ENCODE measurements at regions not wholly inside any gene's neighbourhood (a gene's known extent, or its start where the extent isn't known, plus 50 kb on each side); places are given as distances from the start of the nearest gene placed in this dataset.

- TF ChIP-seq EP300 (conservative IDR thresholded peaks at IDR 0.05; ENCODE audit: poor library complexity, severe bottlenecking) = no peak
- TF ChIP-seq, protein P1, sequence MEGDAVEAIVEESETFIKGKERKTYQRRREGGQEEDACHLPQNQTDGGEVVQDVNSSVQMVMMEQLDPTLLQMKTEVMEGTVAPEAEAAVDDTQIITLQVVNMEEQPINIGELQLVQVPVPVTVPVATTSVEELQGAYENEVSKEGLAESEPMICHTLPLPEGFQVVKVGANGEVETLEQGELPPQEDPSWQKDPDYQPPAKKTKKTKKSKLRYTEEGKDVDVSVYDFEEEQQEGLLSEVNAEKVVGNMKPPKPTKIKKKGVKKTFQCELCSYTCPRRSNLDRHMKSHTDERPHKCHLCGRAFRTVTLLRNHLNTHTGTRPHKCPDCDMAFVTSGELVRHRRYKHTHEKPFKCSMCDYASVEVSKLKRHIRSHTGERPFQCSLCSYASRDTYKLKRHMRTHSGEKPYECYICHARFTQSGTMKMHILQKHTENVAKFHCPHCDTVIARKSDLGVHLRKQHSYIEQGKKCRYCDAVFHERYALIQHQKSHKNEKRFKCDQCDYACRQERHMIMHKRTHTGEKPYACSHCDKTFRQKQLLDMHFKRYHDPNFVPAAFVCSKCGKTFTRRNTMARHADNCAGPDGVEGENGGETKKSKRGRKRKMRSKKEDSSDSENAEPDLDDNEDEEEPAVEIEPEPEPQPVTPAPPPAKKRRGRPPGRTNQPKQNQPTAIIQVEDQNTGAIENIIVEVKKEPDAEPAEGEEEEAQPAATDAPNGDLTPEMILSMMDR (IDR thresholded peaks at IDR 0.05; ENCODE audit: poor library complexity, severe bottlenecking) = no peak
- TF ChIP-seq POLR2AphosphoS5 (IDR thresholded peaks at IDR 0.05) = no peak
- TF ChIP-seq, protein P2, sequence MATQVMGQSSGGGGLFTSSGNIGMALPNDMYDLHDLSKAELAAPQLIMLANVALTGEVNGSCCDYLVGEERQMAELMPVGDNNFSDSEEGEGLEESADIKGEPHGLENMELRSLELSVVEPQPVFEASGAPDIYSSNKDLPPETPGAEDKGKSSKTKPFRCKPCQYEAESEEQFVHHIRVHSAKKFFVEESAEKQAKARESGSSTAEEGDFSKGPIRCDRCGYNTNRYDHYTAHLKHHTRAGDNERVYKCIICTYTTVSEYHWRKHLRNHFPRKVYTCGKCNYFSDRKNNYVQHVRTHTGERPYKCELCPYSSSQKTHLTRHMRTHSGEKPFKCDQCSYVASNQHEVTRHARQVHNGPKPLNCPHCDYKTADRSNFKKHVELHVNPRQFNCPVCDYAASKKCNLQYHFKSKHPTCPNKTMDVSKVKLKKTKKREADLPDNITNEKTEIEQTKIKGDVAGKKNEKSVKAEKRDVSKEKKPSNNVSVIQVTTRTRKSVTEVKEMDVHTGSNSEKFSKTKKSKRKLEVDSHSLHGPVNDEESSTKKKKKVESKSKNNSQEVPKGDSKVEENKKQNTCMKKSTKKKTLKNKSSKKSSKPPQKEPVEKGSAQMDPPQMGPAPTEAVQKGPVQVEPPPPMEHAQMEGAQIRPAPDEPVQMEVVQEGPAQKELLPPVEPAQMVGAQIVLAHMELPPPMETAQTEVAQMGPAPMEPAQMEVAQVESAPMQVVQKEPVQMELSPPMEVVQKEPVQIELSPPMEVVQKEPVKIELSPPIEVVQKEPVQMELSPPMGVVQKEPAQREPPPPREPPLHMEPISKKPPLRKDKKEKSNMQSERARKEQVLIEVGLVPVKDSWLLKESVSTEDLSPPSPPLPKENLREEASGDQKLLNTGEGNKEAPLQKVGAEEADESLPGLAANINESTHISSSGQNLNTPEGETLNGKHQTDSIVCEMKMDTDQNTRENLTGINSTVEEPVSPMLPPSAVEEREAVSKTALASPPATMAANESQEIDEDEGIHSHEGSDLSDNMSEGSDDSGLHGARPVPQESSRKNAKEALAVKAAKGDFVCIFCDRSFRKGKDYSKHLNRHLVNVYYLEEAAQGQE (IDR thresholded peaks at IDR 0.05; ENCODE audit: borderline replicate concordance) = no peak
- no peak for TF ChIP-seq TAF1 (IDR thresholded peaks at IDR 0.05; ENCODE audit: low read depth)
These were observed 574.6 kb upstream of the LMCD1 start for GRCh38 chr3:7927015-7927414.
